CD8-positive, alpha-beta memory T cell (primary cell): ENCODE measurements at regions not wholly inside any gene's neighbourhood (a gene's known extent, or its start where the extent isn't known, plus 50 kb on each side); places are given as distances from the start of the nearest gene placed in this dataset.

ENCODE experiments used
- CTCF ChIA-PET: fragments of 350-600 bp; sonication (Branson Sonifier 250); formaldehyde crosslinking; loops from one replicate; lab custom pipeline; 2021; ENCODE audit warnings: antibody characterized with exemption; lab: Charles Lee
- POLR2A ChIA-PET: fragments of 350-600 bp; sonication (Branson Sonifier 250); formaldehyde crosslinking; loops from one replicate; lab custom pipeline; 2021; ENCODE audit warnings: antibody characterized with exemption; lab: Charles Lee
- DNase-seq, 5 donors: peaks; one replicate each; pipeline versions ENCODE4 v3.0.0 to v3.0.0-alpha.2; 2020 to 2022; ENCODE audit warnings: mixed read lengths in 1 of 5
- H3K27ac ChIP-seq: one replicate; pipeline ENCODE4 v1.7.0; 2013; ENCODE audit warnings: low read depth, mild to moderate bottlenecking, low read length, moderate library complexity
- H3K27me3 ChIP-seq: 2 replicates; pipeline ENCODE4 v1.7.0; 2013; ENCODE audit warnings: low read length, mild to moderate bottlenecking; ENCODE audit not compliant: insufficient read depth, poor library complexity, severe bottlenecking
- H3K36me3 ChIP-seq: 2 replicates; pipeline ENCODE4 v1.7.0; 2013; ENCODE audit warnings: mild to moderate bottlenecking, low read length, moderate library complexity; ENCODE audit not compliant: insufficient read depth
- H3K4me1 ChIP-seq: 2 replicates; pipeline ENCODE4 v1.7.0; 2013; ENCODE audit warnings: mild to moderate bottlenecking, low read length, moderate library complexity; ENCODE audit not compliant: insufficient read depth
- H3K4me3 ChIP-seq: 2 replicates; pipeline ENCODE4 v1.7.0; 2013; ENCODE audit warnings: mild to moderate bottlenecking, low read length
- H3K9me3 ChIP-seq: 2 replicates; pipeline ENCODE4 v1.7.0; 2013; ENCODE audit warnings: mild to moderate bottlenecking, low read length
- H3K27ac Mint-ChIP-seq, 8 donors: one replicate each; pipeline ENCODE4 v1.8.0; 2020 to 2021; ENCODE audit warnings: mixed read lengths in 8 of 8, mild to moderate bottlenecking in 6 of 8, inconsistent platforms in 3 of 8, moderate library complexity in 3 of 8
- H3K27me3 Mint-ChIP-seq, 2 donors: one replicate each; pipeline ENCODE4 v1.8.0; 2020 to 2021; ENCODE audit warnings: mixed read lengths in 2 of 2, mild to moderate bottlenecking in 1 of 2, moderate library complexity in 1 of 2
- H3K36me3 Mint-ChIP-seq, 3 donors: one replicate each; pipeline ENCODE4 v1.8.0; 2020 to 2021; ENCODE audit warnings: mixed read lengths in 3 of 3, inconsistent platforms in 1 of 3, mild to moderate bottlenecking in 1 of 3
- H3K4me1 Mint-ChIP-seq, 3 donors: one replicate each; pipeline ENCODE4 v1.8.0; 2020 to 2021; ENCODE audit warnings: mixed read lengths in 3 of 3, inconsistent platforms in 1 of 3, mild to moderate bottlenecking in 1 of 3
- H3K4me3 Mint-ChIP-seq, 7 donors: one replicate each; pipeline ENCODE4 v1.8.0; 2020 to 2021; ENCODE audit warnings: mixed read lengths in 7 of 7, mild to moderate bottlenecking in 6 of 7, moderate library complexity in 4 of 7, inconsistent platforms in 2 of 7
- H3K9me3 Mint-ChIP-seq, 5 donors: one replicate each; pipeline ENCODE4 v1.8.0; 2020 to 2022; ENCODE audit warnings: mixed read lengths in 5 of 5, mild to moderate bottlenecking in 3 of 5, moderate library complexity in 2 of 5, inconsistent platforms in 1 of 5

DNA sequence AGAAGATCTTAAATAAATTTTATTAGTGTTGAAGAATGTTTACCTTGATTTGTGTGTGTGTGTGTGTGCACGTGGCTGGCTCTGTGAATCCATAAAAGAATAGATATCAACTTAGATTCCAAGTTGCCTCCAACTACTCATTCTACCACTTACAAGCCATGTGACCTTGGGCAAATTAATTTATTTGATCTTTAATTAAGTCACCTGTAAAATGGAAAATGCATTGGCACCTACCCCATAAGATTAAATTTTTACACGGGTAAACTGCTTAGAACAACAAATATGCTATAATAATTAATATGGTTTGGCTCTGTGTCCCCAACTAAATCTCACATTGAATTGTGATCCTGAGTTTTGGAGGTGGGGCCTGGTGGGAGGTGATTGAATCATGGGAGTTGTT lies 604.9 kb upstream of the NRG3 start:
- no peaks in the 10 kb centered on the region for H3K4me1 Mint-ChIP-seq
- H3K9me3 Mint-ChIP-seq: peaks cover 4 to 25% (median 5%) of the 10 kb centered on the region in 5 donors
- Histone ChIP-seq H3K27ac (no peak overlapping the region), H3K36me3 (no peaks in the 10 kb centered on the region), H3K4me1 (no peaks in the 10 kb centered on the region), H3K27me3 (no peaks in the 10 kb centered on the region), H3K4me3 (no peak overlapping the region), H3K9me3 (no peaks in the 10 kb centered on the region)
- no peaks in the 10 kb centered on the region for H3K36me3 Mint-ChIP-seq
- no peak overlapping the region for H3K4me3 Mint-ChIP-seq
- ChIA-PET CTCF (no interaction called here), POLR2A (no interaction called here)
- no peak for DNase-seq
- no peaks in the 10 kb centered on the region for H3K27me3 Mint-ChIP-seq
- H3K27ac Mint-ChIP-seq: peak overlapping the region in 1 of 8 donors; percentile 69

DNA sequence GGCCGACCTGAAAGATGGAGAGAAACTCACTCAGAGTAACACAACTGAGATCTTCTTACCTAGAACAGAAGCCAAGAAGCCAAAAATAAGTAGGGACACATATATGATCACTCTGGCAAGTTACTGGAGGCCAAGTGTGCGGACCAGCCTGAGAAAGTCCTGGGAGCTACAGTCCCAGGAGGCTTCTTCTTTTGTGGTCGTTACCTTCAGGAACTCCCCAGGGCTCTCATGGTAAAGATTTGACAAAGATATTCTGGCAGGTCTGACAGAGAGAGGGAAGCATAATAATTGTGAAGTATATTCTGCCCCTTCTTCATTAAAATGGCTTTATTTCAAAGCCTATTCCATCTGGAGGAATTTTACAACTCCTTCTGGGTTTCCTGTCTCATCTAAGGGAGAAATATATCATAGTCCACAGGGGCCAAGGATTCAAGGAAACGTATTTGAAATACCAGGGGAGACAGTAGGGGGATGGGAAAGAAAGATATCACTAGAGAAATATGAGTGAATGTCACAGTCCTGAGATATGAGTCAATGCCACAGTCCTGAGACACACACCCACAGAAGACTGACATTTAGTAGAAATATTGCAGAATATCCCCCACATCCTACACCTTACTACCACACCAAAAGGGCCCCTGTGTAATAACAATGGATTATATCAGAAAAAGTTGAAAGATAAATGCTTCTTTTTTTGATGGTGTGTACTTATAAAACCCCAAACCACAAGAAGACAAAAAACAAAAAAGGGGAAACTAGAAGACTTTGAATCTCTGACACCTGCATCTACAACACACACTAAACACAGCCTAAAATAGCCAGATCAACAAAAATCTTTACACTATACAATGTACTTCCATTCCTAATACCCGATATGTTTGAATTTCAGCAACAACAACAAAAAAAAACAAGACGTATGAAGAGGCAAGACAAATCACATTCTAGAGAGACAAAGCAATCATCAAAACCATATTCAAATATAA lies 594.2 kb upstream of the NRG3 start:
- Histone ChIP-seq H3K36me3 (no peaks in the 10 kb centered on the region), H3K27ac (no peak overlapping the region), H3K27me3 (no peaks in the 10 kb centered on the region), H3K9me3 (no peaks in the 10 kb centered on the region), H3K4me3 (no peak overlapping the region), H3K4me1 (no peaks in the 10 kb centered on the region)
- Mint-ChIP-seq H3K27me3 (no peaks in the 10 kb centered on the region), H3K4me3 (no peak overlapping the region), H3K27ac (no peak overlapping the region), H3K36me3 (no peaks in the 10 kb centered on the region), H3K4me1 (no peaks in the 10 kb centered on the region), H3K9me3 (peaks cover 0 to 20% (median 8%) of the 10 kb centered on the region in 5 donors)
- ChIA-PET POLR2A (no interaction called here), CTCF (no interaction called here)
- DNase-seq: no peak

DNA sequence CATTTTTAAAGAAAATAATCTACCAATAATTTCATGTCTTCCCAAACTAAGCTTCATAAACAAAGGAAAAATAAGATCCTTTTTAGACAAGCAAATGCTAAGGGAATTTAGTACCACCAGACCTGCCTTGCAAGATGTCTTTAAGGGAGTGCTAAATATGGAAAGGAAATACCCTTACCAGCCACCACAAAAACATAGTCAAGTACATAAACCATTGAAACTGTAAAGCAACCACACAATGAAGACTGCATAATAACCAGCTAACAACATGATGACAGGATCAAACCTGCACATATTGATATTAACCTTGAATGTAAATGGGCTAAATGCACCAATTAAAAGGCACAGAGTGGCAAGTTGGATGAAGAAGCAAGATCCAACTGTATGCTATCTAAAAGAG lies 586.5 kb upstream of the NRG3 start:
- Mint-ChIP-seq H3K9me3 (peaks cover 3 to 25% (median 12%) of the 10 kb centered on the region in 5 donors), H3K4me3 (no peak overlapping the region), H3K27me3 (no peaks in the 10 kb centered on the region), H3K27ac (no peak overlapping the region), H3K4me1 (no peaks in the 10 kb centered on the region), H3K36me3 (no peaks in the 10 kb centered on the region)
- POLR2A ChIA-PET: no interaction called here
- Histone ChIP-seq H3K4me1 (no peaks in the 10 kb centered on the region), H3K9me3 (no peaks in the 10 kb centered on the region), H3K36me3 (no peaks in the 10 kb centered on the region), H3K27me3 (no peaks in the 10 kb centered on the region), H3K4me3 (no peak overlapping the region), H3K27ac (no peak overlapping the region)
- CTCF ChIA-PET: no interaction called here
- DNase-seq: no peak

DNA sequence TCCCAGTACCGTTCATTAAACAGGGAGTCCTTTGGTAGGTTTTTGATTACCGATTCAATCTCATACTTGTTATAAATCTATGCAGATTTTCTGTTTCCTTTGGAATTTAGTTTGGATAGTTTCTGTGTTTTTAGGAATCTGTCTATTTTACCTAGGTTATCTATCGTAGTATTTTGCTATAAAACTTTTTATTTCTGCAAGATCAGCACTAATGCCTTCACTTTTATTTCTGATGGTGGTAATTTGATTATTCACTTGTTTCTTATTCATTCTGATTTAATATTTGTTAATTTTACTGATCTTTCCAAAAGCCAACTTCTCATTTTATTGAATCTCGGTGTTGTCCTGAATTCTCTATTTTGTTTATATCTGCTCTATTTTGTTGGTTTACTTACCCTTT lies 577.7 kb upstream of the NRG3 start:
- Histone ChIP-seq H3K27ac (no peak overlapping the region), H3K36me3 (no peaks in the 10 kb centered on the region), H3K27me3 (no peaks in the 10 kb centered on the region), H3K4me3 (no peak overlapping the region), H3K4me1 (no peaks in the 10 kb centered on the region), H3K9me3 (no peaks in the 10 kb centered on the region)
- POLR2A ChIA-PET: no interaction called here
- Mint-ChIP-seq H3K4me1 (no peaks in the 10 kb centered on the region), H3K27ac (no peak overlapping the region), H3K27me3 (no peaks in the 10 kb centered on the region), H3K4me3 (no peak overlapping the region), H3K9me3 (peaks cover 4 to 42% (median 17%) of the 10 kb centered on the region in 5 donors), H3K36me3 (no peaks in the 10 kb centered on the region)
- DNase-seq: no peak
- CTCF ChIA-PET: no interaction called here

DNA sequence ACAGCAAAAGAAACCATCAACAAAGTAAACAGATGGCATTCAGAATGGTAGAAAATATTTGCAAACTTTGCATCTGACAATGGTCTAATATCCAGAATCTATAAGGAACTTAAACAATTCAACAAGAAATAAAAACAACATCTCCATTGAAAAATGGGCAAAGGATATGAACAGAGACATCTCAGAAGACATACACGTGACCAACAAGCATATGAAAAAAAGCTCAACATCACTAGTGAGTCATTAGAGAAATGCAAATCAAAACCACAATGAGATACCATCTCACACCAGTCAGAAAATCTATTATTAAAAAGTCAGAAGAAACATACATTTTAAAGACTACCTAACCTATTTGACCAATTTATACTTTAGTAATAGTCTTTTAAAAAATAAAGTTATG lies 571.3 kb upstream of the NRG3 start:
- Mint-ChIP-seq H3K27me3 (no peaks in the 10 kb centered on the region), H3K36me3 (no peaks in the 10 kb centered on the region), H3K4me1 (no peaks in the 10 kb centered on the region), H3K27ac (no peak overlapping the region), H3K9me3 (peaks cover 3 to 17% (median 9%) of the 10 kb centered on the region in 5 donors), H3K4me3 (no peak overlapping the region)
- Histone ChIP-seq H3K27ac (no peak overlapping the region), H3K9me3 (no peaks in the 10 kb centered on the region), H3K4me3 (no peak overlapping the region), H3K27me3 (no peaks in the 10 kb centered on the region), H3K4me1 (no peaks in the 10 kb centered on the region), H3K36me3 (no peaks in the 10 kb centered on the region)
- no peak for DNase-seq
- ChIA-PET CTCF (no interaction called here), POLR2A (no interaction called here)

DNA sequence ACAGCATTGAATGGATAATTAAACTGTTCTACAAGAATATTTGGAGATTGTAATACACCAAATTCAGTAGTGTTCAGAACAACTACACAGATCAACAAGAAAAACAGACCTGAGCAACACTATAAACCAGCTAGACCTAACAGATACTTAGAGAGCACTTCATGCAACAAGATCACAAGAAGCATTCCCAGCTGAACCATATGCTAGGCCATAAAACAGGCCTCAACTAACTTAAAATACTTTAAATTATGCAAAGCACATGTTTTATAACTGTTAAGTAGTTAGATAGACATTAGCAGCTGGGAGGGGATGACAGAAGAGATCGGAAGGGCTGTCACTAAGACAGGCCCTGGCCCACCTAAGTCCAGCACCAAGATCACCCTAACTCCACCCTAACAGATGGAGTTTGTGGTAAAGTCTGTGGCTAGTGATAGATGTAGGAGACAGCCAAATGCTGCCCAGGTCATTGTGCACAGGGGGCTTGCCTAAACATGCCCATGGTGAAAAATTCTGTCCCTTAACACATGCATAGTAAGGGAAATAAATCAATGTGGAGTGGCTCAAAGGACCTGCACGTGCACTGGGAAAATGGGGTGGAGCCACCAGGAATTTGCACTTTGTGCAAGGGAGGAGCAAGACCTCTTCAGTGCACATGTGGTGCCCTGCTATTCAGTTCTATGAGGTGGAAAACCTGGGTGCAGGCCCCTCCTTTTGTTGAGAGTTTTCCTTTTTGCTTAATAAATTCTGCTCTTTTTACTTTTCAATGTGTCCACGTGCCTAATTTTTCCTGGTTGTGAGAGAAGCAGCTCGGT lies 567.8 kb upstream of the NRG3 start:
- no peak overlapping the region for H3K27ac ChIP-seq
- H3K9me3 ChIP-seq: no peaks in the 10 kb centered on the region
- ChIA-PET CTCF (no interaction called here), POLR2A (no interaction called here)
- H3K36me3 Mint-ChIP-seq: no peaks in the 10 kb centered on the region
- no peak for DNase-seq
- H3K4me3 ChIP-seq: no peak overlapping the region
- no peaks in the 10 kb centered on the region for H3K27me3 Mint-ChIP-seq
- H3K4me1 ChIP-seq: no peaks in the 10 kb centered on the region
- H3K4me1 Mint-ChIP-seq: no peaks in the 10 kb centered on the region
- no peaks in the 10 kb centered on the region for H3K36me3 ChIP-seq
- no peak overlapping the region for H3K27ac Mint-ChIP-seq
- H3K4me3 Mint-ChIP-seq: no peak overlapping the region
- H3K27me3 ChIP-seq: no peaks in the 10 kb centered on the region
- peaks cover 4 to 18% (median 5%) of the 10 kb centered on the region in 5 donors for H3K9me3 Mint-ChIP-seq

DNA sequence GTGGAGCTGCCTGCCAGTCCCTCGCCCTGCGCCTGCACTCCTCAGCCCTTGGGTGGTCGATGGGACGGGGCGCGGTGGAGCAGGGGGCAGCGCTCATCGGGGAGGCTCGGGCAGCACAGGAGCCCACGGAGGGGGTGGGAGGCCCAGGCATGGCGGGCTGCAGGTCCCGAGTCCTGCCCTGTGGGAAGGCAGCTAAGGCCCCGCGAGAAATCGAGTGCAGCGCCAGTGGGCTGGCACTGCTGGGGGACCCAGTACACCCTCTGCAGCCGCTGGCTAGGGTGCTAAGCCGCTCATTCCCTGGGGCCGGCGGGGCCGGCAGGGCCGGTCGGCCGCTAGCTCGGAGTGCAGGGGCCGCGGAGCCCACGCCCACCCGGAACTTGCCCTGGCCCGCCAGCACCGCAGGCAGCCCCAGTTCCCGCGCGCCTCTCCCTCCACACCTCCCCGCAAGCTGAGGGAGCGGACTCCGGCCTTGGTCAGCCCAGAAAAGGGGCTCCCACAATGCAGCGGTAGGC lies 565.9 kb upstream of the NRG3 start:
- Histone ChIP-seq H3K4me1 (no peaks in the 10 kb centered on the region), H3K36me3 (no peaks in the 10 kb centered on the region), H3K27ac (no peak overlapping the region), H3K27me3 (no peaks in the 10 kb centered on the region), H3K9me3 (no peaks in the 10 kb centered on the region), H3K4me3 (no peak overlapping the region)
- no peaks in the 10 kb centered on the region for H3K4me1 Mint-ChIP-seq
- H3K27ac Mint-ChIP-seq: no peak overlapping the region
- no peak for DNase-seq
- ChIA-PET POLR2A (no interaction called here), CTCF (no interaction called here)
- peaks cover 2 to 20% (median 5%) of the 10 kb centered on the region in 5 donors for H3K9me3 Mint-ChIP-seq
- H3K4me3 Mint-ChIP-seq: no peak overlapping the region
- no peaks in the 10 kb centered on the region for H3K27me3 Mint-ChIP-seq
- no peaks in the 10 kb centered on the region for H3K36me3 Mint-ChIP-seq

DNA sequence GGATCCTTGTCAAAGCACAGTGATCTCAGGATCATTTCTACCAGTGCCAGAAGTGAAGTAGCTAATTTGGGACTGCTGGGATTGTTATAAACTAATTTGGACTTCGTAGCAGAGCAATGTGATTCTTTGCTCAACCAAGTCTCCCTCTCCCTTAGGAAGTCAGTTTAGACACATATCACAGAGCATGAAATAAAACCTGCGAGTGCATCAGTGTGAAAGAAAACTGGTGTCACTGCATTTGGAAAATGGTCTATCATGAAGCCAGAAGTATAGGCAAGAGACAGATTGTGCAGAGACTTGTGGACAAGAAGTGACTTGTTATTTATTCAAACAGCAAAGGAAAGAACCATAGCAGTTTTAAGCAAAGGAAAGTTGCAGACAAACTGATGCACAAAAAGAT lies 560.5 kb upstream of the NRG3 start:
- no peaks in the 10 kb centered on the region for H3K9me3 ChIP-seq
- Mint-ChIP-seq H3K27ac (no peak overlapping the region), H3K4me3 (no peak overlapping the region), H3K9me3 (peaks cover 1 to 19% (median 6%) of the 10 kb centered on the region in 5 donors), H3K4me1 (no peaks in the 10 kb centered on the region), H3K36me3 (no peaks in the 10 kb centered on the region), H3K27me3 (no peaks in the 10 kb centered on the region)
- ChIA-PET POLR2A (no interaction called here), CTCF (no interaction called here)
- no peak for DNase-seq
- H3K4me1 ChIP-seq: no peaks in the 10 kb centered on the region
- no peak overlapping the region for H3K27ac ChIP-seq
- H3K27me3 ChIP-seq: no peaks in the 10 kb centered on the region
- no peaks in the 10 kb centered on the region for H3K36me3 ChIP-seq
- H3K4me3 ChIP-seq: no peak overlapping the region
